Muscle of leg (tissue), 3 donors: ENCODE measurements at regions not wholly inside any gene's neighbourhood (a gene's known extent, or its start where the extent isn't known, plus 50 kb on each side); places are given as distances from the start of the nearest gene placed in this dataset.

Experiments used
- DNase-seq: peaks from one replicate; pipeline ENCODE4 v3.0.0; 2013
- H3K27ac ChIP-seq: one replicate; pipeline ENCODE4 v1.5.1; 2013; ENCODE audit warnings: mild to moderate bottlenecking, low read length, control low read depth
- H3K27me3 ChIP-seq: one replicate; pipeline ENCODE4 v1.6.1; 2013; ENCODE audit warnings: low read length; ENCODE audit not compliant: control insufficient read depth, insufficient read depth
- H3K36me3 ChIP-seq: one replicate; pipeline ENCODE4 v1.6.1; 2013; ENCODE audit warnings: low read length; ENCODE audit not compliant: control insufficient read depth, insufficient read depth
- H3K4me1 ChIP-seq: one replicate; pipeline ENCODE4 v1.6.1; 2013; ENCODE audit warnings: low read length; ENCODE audit not compliant: control insufficient read depth, insufficient read depth
- H3K4me3 ChIP-seq: one replicate; pipeline ENCODE4 v1.5.1; 2013; ENCODE audit warnings: low read length, control low read depth
- H3K9me3 ChIP-seq: replicated peaks from 2 replicates; pipeline ENCODE4 v1.6.1; 2013; ENCODE audit warnings: low read depth, low read length; ENCODE audit not compliant: control insufficient read depth
- WGBS: methylation state at CpG from one replicate; pipeline ENCODE4 v1.1.5; 2013; ENCODE audit warnings: missing lambda C conversion rate; ENCODE audit not compliant: insufficient coverage; 5-methylcytosine and 5-hydroxymethylcytosine counted together

DNA sequence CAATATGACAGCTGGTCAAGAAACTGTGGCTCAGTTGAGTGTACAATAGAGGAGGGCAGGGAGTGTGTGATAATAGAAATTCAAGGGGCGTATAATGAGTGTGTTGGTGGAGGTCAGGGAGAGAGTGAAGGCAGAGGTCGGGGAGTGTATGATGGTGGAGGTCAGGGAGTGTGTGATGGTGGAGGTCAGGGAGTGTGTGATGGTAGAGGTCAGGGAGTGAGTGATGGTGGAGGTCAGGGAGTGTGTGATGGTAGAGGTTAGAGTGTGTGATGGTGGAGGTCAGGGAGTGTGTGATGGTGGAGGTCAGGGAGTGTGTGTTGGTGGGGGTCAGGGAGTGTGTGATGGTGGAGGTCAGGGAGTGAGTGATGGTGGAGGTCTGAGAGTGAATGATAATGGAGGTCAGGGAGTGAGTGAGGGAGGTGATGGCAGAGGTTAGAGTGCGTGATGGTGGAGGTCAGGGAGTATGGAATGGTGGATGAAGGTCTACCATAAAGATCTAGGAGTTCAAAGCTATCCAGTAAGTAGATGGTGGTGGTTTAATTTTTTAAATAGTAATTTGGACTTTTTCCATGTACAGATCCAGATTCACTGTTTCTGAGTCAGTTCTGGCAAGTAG, 57.7 kb upstream of the TNS3 start:
- H3K4me3 ChIP-seq = no peak overlapping the region

DNA sequence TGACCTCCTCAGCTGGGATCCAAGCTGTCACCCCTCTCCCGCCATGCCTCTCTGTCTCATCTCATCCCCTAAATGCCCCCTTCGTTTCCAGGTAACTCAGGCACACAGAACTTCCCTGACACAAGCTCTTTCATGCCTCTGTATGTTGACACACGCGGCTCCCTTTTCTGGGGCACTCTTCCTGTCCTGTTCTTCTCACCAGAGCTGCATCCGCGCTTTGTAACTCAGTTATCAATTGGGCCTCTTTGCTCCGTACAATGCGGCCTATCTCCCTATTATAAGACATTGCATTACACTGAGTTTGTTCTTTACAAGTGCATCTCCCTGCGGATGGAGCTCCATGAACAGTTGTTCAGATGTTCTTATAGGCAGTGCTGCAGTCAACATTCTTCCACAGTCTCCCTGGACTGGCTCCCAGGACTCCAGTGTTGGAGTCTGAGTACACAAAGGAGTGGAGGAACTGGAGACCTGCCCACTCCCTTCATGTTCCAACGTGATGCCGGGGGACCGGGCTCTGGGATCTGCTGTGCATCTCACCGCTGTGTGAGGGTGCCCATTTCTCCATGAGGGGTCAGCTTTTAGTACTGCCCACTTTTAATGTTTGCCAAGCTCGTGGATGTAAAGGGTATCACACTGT, 56.9 kb upstream of the TNS3 start:
- Histone ChIP-seq H3K27me3 (no peaks in the 10 kb centered on the region), H3K36me3 (no peaks in the 10 kb centered on the region), H3K4me3 (no peak overlapping the region), H3K4me1 (peaks cover 48% of the 10 kb centered on the region), H3K9me3 (peaks cover 3% of the 10 kb centered on the region), H3K27ac (no peak overlapping the region)
- 62% methylated on average over 10 of the region's 14 CpGs for WGBS
- DNase-seq = peak; percentile 84

More for the DNA sequence above, 57.7 kb upstream of the TNS3 start:
- Histone ChIP-seq H3K27ac (no peak overlapping the region), H3K27me3 (no peaks in the 10 kb centered on the region), H3K4me1 (peaks cover 48% of the 10 kb centered on the region), H3K9me3 (peaks cover 8% of the 10 kb centered on the region), H3K36me3 (no peaks in the 10 kb centered on the region)
- no peak for DNase-seq
- WGBS = 87% methylated on average over 3 of the region's 3 CpGs

DNA sequence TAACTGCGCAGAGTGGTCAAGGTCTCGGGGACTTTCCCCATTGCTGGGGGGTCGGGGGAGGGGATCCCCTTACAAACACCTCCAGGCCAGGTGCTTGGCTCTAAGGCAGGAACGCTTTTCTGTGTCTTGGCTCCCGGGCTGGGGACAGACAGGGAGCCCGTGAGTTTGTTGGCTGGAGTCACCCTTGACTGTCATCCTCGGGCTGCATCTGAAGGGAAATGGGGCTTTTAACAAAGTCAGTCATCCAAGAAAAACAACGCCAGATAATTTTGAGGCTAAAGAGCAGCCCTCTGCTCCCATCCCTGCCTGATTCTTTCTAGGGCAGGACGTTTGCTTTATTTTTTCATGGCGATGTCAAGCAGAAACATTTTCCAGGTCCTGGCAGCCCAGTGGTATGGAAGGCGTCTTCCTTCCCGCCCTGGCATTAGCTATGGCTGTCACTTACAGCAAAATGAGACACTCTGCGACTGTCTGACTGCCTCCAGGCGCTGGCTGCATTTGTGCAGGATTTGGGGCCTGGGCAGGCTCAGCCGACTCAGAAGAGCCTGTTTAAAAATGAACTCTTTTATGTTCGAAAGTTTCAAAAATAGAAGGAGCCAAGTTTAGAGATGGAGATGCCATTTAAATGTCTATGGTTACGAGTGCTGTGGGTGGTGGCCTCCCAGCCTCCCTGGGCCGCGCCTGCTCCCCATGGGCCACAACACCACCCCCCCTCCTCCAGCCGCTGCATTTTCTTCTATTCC, 54.7 kb upstream of the TNS3 start:
- Histone ChIP-seq H3K4me3 (no peak overlapping the region), H3K9me3 (no peaks in the 10 kb centered on the region), H3K27me3 (no peaks in the 10 kb centered on the region), H3K36me3 (no peaks in the 10 kb centered on the region), H3K27ac (peak overlapping the region; percentile 49), H3K4me1 (peaks cover 47% of the 10 kb centered on the region)
- peak; percentile 77 for DNase-seq
- WGBS = 25% methylated on average over 14 of the region's 20 CpGs

DNA sequence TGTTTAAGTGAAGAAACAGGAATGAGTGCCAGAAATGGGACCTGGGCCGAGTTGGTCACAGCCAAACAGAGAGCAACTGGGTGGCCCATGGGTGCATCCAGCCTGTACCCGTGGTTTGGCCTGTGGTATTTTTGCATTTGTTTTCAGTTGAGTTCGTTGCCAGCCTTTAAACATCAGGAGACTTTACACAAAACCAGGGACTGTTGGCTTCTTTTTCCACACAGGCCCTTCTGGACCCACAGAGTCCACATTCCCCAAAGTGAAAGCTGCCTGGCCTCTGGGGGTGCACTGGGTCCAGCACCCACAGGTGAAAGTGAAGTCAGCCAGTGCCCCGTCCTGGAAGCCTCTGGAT, 54.1 kb upstream of the TNS3 start:
- DNase-seq = no peak
- H3K27ac ChIP-seq = peak overlapping the region; percentile 49
- WGBS = 39% methylated on average over 2 of the region's 4 CpGs
- peaks cover 45% of the 10 kb centered on the region for H3K4me1 ChIP-seq
- H3K9me3 ChIP-seq = no peaks in the 10 kb centered on the region
- H3K27me3 ChIP-seq = no peaks in the 10 kb centered on the region
- no peaks in the 10 kb centered on the region for H3K36me3 ChIP-seq
- no peak overlapping the region for H3K4me3 ChIP-seq

DNA sequence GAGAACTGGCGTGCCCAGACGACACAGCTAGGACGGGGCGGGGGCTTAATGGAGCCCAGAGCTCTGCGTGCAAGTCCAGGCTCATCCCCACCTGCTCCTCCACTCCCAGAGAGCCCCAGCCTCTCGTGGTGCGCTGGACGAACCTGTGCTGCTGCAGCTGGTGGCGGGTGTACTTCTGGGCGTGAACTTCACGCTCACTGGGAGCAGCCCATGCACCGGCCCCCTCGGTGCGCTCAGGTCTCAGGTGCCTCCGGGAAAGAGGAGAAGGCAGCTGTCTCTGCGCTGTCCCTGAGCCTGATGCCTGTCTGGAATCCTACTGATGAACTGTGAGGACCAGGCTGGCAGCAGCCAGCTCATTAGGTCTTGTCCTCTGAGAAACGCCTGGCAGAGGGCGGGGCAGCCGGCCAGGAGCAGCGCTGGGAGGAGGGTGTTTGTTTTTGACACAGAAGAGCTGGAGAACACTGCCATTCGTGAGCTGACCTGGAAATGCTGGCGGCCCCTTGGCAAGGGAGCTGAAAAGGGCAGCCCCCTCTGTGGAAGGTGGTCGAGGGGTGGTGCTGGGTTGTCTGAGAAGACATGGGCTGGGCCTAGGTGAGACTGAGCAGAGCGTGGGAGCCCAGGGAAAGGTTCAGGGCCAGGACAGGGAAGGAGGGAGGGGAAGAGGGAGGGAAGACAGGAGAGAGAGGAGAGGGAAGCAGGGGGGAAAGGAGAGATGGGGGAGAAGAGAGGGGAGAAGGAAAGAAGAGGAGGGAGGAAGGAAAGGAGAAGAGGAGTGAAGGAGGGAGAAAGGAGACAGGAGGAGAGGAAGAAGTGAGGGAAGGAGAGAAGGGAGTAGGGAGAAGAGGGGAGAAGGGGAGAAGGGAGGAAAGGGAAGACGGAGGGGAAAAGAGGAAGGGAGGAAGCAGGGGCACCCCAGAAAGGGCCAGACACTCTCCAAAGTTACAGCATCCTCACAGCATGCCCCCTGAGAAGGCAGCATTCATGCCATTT, 53.5 kb upstream of the TNS3 start:
- WGBS = 50% methylated on average over 24 of the region's 25 CpGs
- Histone ChIP-seq H3K4me3 (no peak overlapping the region), H3K27me3 (no peaks in the 10 kb centered on the region), H3K4me1 (peaks cover 38% of the 10 kb centered on the region), H3K36me3 (no peaks in the 10 kb centered on the region), H3K9me3 (no peaks in the 10 kb centered on the region), H3K27ac (no peak overlapping the region)
- DNase-seq = no peak

DNA sequence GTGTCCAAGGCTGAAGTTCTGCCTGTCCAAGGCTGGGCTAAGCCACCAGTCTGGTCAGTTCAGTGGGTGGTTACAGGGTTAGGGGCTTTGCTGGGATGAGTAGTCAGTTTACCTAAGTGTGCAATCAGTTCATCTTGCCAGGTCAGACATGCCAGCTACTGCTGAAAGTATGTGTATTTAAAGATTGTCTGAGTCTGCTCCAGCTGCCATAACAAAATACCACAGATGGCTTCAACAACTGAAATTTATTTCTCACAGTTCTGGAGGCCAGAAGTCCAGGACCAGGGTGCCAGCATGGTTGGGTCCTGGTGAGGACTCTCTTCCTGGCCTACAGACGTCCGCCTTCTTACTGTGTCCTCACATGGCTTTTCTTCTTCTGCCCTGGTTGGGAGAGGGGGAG, 52.4 kb upstream of the TNS3 start:
- Histone ChIP-seq H3K4me1 (peaks cover 34% of the 10 kb centered on the region), H3K27me3 (no peaks in the 10 kb centered on the region), H3K9me3 (no peaks in the 10 kb centered on the region), H3K27ac (no peak overlapping the region), H3K36me3 (no peaks in the 10 kb centered on the region), H3K4me3 (no peak overlapping the region)
- DNase-seq = no peak
- no CpG with 5 or more reads among the region's 2 CpGs for WGBS

DNA sequence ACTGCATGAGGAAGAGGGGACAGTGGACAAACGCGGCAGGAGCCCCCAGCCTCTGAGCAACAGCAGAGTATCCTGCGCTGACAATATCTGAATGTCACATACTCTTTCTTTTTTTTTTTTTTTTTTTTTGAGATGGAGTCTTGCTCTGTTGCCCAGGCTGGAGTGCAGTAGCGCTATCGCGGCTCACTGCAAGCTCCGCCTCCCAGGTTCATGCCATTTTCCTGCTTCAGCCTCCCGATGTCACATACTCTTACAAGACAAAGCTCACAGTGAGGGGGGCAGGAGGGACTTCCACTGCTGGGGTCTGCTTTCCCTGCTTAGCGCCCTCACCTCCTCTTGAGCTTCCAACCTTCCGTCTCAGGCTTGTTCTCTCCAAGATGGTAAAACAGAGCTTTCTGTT, 51.2 kb upstream of the TNS3 start:
- H3K9me3 ChIP-seq = no peaks in the 10 kb centered on the region
- H3K4me3 ChIP-seq = no peak overlapping the region
- peaks cover 24% of the 10 kb centered on the region for H3K4me1 ChIP-seq
- H3K27ac ChIP-seq = no peak overlapping the region
- H3K27me3 ChIP-seq = no peaks in the 10 kb centered on the region
- DNase-seq = no peak
- no peaks in the 10 kb centered on the region for H3K36me3 ChIP-seq
- no CpG with 5 or more reads among the region's 10 CpGs for WGBS
